Activated B cell treated with CpG ODN at 0.5 μM for 24 hours (primary cell): ENCODE measurements at regions not wholly inside any gene's neighbourhood (a gene's known extent, or its start where the extent isn't known, plus 50 kb on each side); places are given as distances from the start of the nearest gene placed in this dataset.
"Not testable (repeated sequence)": the region's sequence is repeated elsewhere in the genome, so short reads cannot be mapped to it uniquely, and the experiment has no call there.

ENCODE experiments used
- ATAC-seq: fragments of 200-7000 bp; cut with Tn5 transposase; one replicate; pipeline ENCODE4 v1.10.0; 2021; ENCODE audit warnings: low read depth, mild to moderate bottlenecking, moderate library complexity
- CTCF ChIA-PET: fragments of 350-600 bp; sonication (Branson Sonifier 250); formaldehyde crosslinking; loops from one replicate; lab custom pipeline; 2021; ENCODE audit warnings: antibody characterized with exemption; lab: Charles Lee
- POLR2A ChIA-PET: fragments of 350-600 bp; sonication (Branson Sonifier 250); formaldehyde crosslinking; loops from one replicate; lab custom pipeline; 2021; ENCODE audit warnings: antibody characterized with exemption; lab: Charles Lee
- DNase-seq: peaks from one replicate; pipeline ENCODE4 v3.0.0; 2022
- H3K27ac Mint-ChIP-seq: one replicate; pipeline ENCODE4 v1.8.0; 2020; ENCODE audit warnings: mixed read lengths
- H3K27me3 Mint-ChIP-seq: one replicate; pipeline ENCODE4 v1.8.0; 2021; ENCODE audit warnings: mixed read lengths
- H3K36me3 Mint-ChIP-seq: one replicate; pipeline ENCODE4 v1.8.0; 2021; ENCODE audit warnings: low read depth, mixed read lengths
- H3K4me1 Mint-ChIP-seq: one replicate; pipeline ENCODE4 v1.8.0; 2021; ENCODE audit warnings: mixed read lengths
- H3K4me3 Mint-ChIP-seq: one replicate; pipeline ENCODE4 v1.8.0; 2020; ENCODE audit warnings: mild to moderate bottlenecking, mixed read lengths
- H3K9me3 Mint-ChIP-seq: one replicate; pipeline ENCODE4 v1.8.0; 2020; ENCODE audit warnings: mixed read lengths
- intact Hi-C: fragments of 100-400 bp; cut with micrococcal nuclease; formaldehyde crosslinking; loops from one replicate; pipeline ENCODE4 v1.15.1; 2024

- DNase-seq, CTCF ChIA-PET, ATAC-seq, H3K27ac Mint-ChIP-seq, POLR2A ChIA-PET, H3K4me1 Mint-ChIP-seq, H3K36me3 Mint-ChIP-seq, H3K4me3 Mint-ChIP-seq, intact Hi-C loops: not testable (repeated sequence)
- peaks cover 17% of the 10 kb centered on the region for H3K27me3 Mint-ChIP-seq
- peaks cover 21% of the 10 kb centered on the region for H3K9me3 Mint-ChIP-seq
Observed at GRCh38 chr11:3538220-3538619, 103.6 kb downstream of the ART5 start.

DNA sequence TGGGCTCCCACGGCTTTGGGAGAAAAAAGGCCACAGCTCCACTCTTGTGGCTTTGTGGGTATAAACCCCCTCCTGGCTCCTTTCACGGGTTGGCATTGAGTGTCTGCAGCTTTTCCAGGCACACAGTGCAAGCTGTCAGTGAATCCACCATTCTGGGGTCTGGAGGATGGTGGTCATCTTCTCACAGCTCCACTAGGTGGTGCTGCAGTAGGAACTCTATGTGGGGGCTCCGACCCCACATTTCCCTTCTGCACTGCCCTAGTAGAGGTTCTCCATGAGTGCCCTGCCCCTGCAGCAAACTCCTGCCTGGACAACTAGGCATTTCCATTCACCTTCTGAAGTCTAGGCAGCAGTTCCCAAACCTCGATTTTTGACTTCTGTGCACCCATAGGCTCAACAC is 104.5 kb downstream of the ART5 start:
- POLR2A ChIA-PET, H3K4me1 Mint-ChIP-seq, H3K27ac Mint-ChIP-seq, intact Hi-C loops, H3K4me3 Mint-ChIP-seq, DNase-seq, CTCF ChIA-PET, ATAC-seq, H3K36me3 Mint-ChIP-seq: not testable (repeated sequence)
- H3K9me3 Mint-ChIP-seq, result peaks cover 21% of the 10 kb centered on the region
- peaks cover 17% of the 10 kb centered on the region for H3K27me3 Mint-ChIP-seq

- not testable (repeated sequence) for H3K4me1 Mint-ChIP-seq
Observed at GRCh38 chr11:3532958-3533357, 108.8 kb downstream of the ART5 start.

DNA sequence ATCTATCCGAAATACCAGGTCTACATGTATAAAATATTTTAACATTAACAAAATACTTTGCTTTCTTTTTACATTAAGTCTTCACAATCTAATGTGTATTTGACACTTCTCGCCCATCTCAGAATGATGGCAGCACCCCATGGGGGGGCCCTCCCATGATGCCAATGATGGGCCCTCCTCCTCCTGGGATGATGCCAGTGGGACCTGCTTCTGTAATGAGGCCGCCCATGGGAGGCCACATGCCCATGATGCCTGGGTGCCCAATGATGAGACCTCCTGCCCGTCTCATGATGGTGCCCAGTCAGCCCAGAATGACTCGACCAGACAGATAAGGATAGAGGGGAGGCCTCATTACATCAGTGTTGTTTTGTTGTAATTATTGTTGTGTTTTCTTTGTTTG is 110.5 kb downstream of the ART5 start:
- CTCF ChIA-PET, H3K27ac Mint-ChIP-seq, H3K9me3 Mint-ChIP-seq, H3K4me1 Mint-ChIP-seq, DNase-seq, H3K36me3 Mint-ChIP-seq, ATAC-seq, POLR2A ChIA-PET, intact Hi-C loops, H3K4me3 Mint-ChIP-seq: not testable (repeated sequence)
- peaks cover 10% of the 10 kb centered on the region for H3K27me3 Mint-ChIP-seq

More at GRCh38 chr11:3532958-3533357, 108.8 kb downstream of the ART5 start:
- CTCF ChIA-PET, DNase-seq, H3K36me3 Mint-ChIP-seq, H3K9me3 Mint-ChIP-seq, H3K27ac Mint-ChIP-seq, ATAC-seq, H3K4me3 Mint-ChIP-seq, POLR2A ChIA-PET, intact Hi-C loops: not testable (repeated sequence)
- H3K27me3 Mint-ChIP-seq, result peaks cover 16% of the 10 kb centered on the region

GRCh38 chr11:3523567-3523966 is 118.2 kb downstream of the ART5 start:
- peaks cover 17% of the 10 kb centered on the region for H3K9me3 Mint-ChIP-seq
- H3K36me3 Mint-ChIP-seq, POLR2A ChIA-PET, H3K4me1 Mint-ChIP-seq, H3K27ac Mint-ChIP-seq, DNase-seq, ATAC-seq, CTCF ChIA-PET, H3K27me3 Mint-ChIP-seq, H3K4me3 Mint-ChIP-seq, intact Hi-C loops: not testable (repeated sequence)

DNA sequence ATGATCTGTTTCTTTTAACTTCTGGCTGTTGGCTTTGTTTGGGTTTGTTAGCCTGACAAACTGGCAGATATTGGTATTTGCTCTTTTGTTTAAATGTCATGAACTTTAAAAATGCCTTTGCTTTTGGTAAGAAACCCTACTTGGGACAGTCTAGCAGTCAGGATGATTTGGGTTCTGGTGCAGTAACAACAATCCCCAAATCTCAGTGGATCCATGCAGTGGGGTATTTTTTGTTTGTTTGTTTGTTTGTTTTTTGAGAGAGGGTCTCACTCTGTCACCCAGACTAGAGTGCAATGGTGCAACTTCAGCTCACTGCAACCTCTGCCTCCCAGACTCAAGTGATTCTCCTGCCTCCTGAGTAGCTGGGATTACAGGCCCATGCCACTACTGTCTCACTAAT is 120.9 kb downstream of the ART5 start:
- H3K4me1 Mint-ChIP-seq, CTCF ChIA-PET, H3K4me3 Mint-ChIP-seq, POLR2A ChIA-PET, H3K27ac Mint-ChIP-seq, H3K27me3 Mint-ChIP-seq, DNase-seq, ATAC-seq, intact Hi-C loops, H3K36me3 Mint-ChIP-seq: not testable (repeated sequence)
- peaks cover 17% of the 10 kb centered on the region for H3K9me3 Mint-ChIP-seq

- DNase-seq, CTCF ChIA-PET, POLR2A ChIA-PET, H3K27ac Mint-ChIP-seq, H3K4me1 Mint-ChIP-seq, intact Hi-C loops, H3K4me3 Mint-ChIP-seq, ATAC-seq, H3K36me3 Mint-ChIP-seq, H3K27me3 Mint-ChIP-seq: not testable (repeated sequence)
- peaks cover 17% of the 10 kb centered on the region for H3K9me3 Mint-ChIP-seq
Observed at GRCh38 chr11:3519841-3520240, 122.0 kb downstream of the ART5 start.

- ATAC-seq, H3K36me3 Mint-ChIP-seq, DNase-seq, H3K4me1 Mint-ChIP-seq, H3K27me3 Mint-ChIP-seq, H3K4me3 Mint-ChIP-seq, CTCF ChIA-PET, POLR2A ChIA-PET, intact Hi-C loops, H3K27ac Mint-ChIP-seq: not testable (repeated sequence)
- H3K9me3 Mint-ChIP-seq, result peaks cover 17% of the 10 kb centered on the region
Observed at GRCh38 chr11:3516934-3517567, 124.7 kb downstream of the ART5 start.

DNA sequence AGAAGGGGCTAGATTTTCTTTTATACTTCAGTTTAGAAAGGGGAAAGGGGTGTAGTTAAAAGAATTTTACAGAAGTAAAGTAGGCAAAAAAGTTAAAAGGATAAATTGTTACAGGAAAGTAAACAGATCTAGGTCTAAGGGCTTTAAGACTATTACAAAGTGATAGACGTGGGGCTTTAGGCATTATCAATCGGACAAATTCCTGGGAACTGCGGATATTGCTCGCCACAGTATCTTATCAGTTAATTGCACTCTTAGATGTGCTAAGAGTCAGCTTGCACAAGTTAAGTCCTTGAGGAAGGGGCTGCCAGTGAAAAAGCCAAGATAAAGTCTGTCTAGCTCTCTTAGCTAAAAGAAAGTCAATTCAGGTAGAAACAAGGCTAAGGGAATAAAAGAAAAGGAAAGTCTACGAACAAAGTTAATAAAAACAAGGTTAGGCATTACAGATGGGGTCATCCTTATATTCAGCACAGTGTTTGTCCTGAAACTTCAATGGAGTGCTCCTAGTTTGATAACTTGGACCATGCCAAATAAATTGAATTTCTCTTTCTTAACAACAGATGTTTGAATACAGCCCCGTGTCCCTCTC is 125.4 kb downstream of the ART5 start:
- H3K4me3 Mint-ChIP-seq, H3K27me3 Mint-ChIP-seq, DNase-seq, H3K4me1 Mint-ChIP-seq, H3K36me3 Mint-ChIP-seq, H3K27ac Mint-ChIP-seq, intact Hi-C loops, CTCF ChIA-PET, ATAC-seq, POLR2A ChIA-PET: not testable (repeated sequence)
- H3K9me3 Mint-ChIP-seq, result peaks cover 17% of the 10 kb centered on the region

GRCh38 chr11:3514635-3515424 is 127.0 kb downstream of the ART5 start:
- H3K4me3 Mint-ChIP-seq, intact Hi-C loops, CTCF ChIA-PET, H3K27ac Mint-ChIP-seq, ATAC-seq, POLR2A ChIA-PET, H3K9me3 Mint-ChIP-seq, DNase-seq, H3K36me3 Mint-ChIP-seq, H3K4me1 Mint-ChIP-seq: not testable (repeated sequence)
- peaks cover 14% of the 10 kb centered on the region for H3K27me3 Mint-ChIP-seq

- intact Hi-C loops, DNase-seq, H3K4me3 Mint-ChIP-seq, H3K36me3 Mint-ChIP-seq, CTCF ChIA-PET, H3K4me1 Mint-ChIP-seq, POLR2A ChIA-PET, H3K27ac Mint-ChIP-seq, ATAC-seq, H3K9me3 Mint-ChIP-seq: not testable (repeated sequence)
- peaks cover 14% of the 10 kb centered on the region for H3K27me3 Mint-ChIP-seq
Observed at GRCh38 chr11:3513311-3513710, 128.5 kb downstream of the ART5 start.

DNA sequence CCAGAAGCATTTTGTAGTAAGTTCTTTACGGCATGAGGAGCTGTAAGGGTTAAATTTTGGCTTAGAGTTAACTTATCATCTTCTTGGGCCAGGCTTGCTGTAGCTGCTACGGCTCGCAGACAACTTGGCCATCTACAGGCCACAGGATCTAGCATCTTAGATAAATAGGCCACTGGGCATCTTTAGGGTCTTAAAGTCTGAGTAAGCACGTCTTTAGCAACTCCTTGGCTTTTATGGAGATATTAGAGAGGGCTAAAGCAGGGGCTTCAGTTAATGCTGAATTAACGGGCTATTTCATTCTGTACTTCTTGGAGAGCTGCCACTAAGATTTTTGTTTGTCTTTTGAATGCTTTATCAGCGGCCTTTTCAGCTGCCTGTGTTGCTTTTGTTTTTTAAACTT is 129.0 kb downstream of the ART5 start:
- H3K4me1 Mint-ChIP-seq, DNase-seq, POLR2A ChIA-PET, H3K36me3 Mint-ChIP-seq, H3K27ac Mint-ChIP-seq, H3K9me3 Mint-ChIP-seq, ATAC-seq, H3K4me3 Mint-ChIP-seq, intact Hi-C loops, CTCF ChIA-PET: not testable (repeated sequence)
- peaks cover 14% of the 10 kb centered on the region for H3K27me3 Mint-ChIP-seq
